HCT116 (cell line): ENCODE measurements at regions not wholly inside any gene's neighbourhood (a gene's known extent, or its start where the extent isn't known, plus 50 kb on each side); places are given as distances from the start of the nearest gene placed in this dataset.
"Not testable (repeated sequence)": the region's sequence is repeated elsewhere in the genome, so short reads cannot be mapped to it uniquely, and the experiment has no call there.

Source experiments
- ATAC-seq: fragments of 200-7000 bp; cut with Tn5 transposase; 2 replicates; pipeline ENCODE4 v1.9.1; 2020; ENCODE audit warnings: mild to moderate bottlenecking, moderate library complexity
- BruUV-seq: library from RNA; stranded (reverse); fragments of 400-500 nt; replicated peaks from 2 replicates; lab custom pipeline; 2021; lab: Mats Ljungman, UMichigan
- CTCF ChIA-PET: fragments of 300-600 bp; sonication (Branson Sonifier 250); formaldehyde crosslinking; loops from one replicate; lab custom pipeline; 2021; ENCODE audit warnings: antibody characterized with exemption; lab: Charles Lee
- POLR2A ChIA-PET: fragments of 300-600, 350-600 bp; sonication (Branson Sonifier 250); formaldehyde crosslinking; loops from one replicate; lab custom pipeline; 2021; ENCODE audit warnings: antibody characterized with exemption; lab: Charles Lee
- RAD21 ChIA-PET, 2 experiments: fragments of 300-600 bp; sonication (Branson Sonifier 250); formaldehyde crosslinking; loops; one replicate each; lab custom pipeline; 2023; ENCODE audit warnings: low total read pairs in 2 of 2; ENCODE audit not compliant: uncharacterized antibody in 2 of 2, unreplicated experiment in 2 of 2, low non-redundant PET in 1 of 2; lab: Charles Lee
- DNase-seq: peaks from one replicate; pipeline ENCODE4 v3.0.0-alpha.2; 2010; ENCODE audit warnings: low read depth, low spot score
- H2AFZ ChIP-seq: fragments of 200-600 bp; shearing (Covaris generic), sonication (generic); 2 replicates; pipeline ENCODE4 v1.6.1; 2017; ENCODE audit warnings: low read depth, mixed run types, mixed read lengths, antibody characterized with exemption, low read length; ENCODE audit not compliant: poor library complexity, severe bottlenecking
- H3K27ac ChIP-seq: 2 replicates; pipeline ENCODE4 v1.5.1; 2012; ENCODE audit warnings: low read depth, low read length
- H3K27me3 ChIP-seq: fragments of 200-600 bp; sonication (generic); 2 replicates; pipeline ENCODE4 v1.6.1; 2016; ENCODE audit warnings: mixed run types, low read length, mixed read lengths; ENCODE audit not compliant: insufficient read depth
- H3K36me3 ChIP-seq, 2 experiments: fragments of 200-500 bp in 1 of 2; fragments of 200-600 bp in 1 of 2; sonication (Bioruptor generic) in 1 of 2; sonication (generic) in 1 of 2; 2 replicates each; pipeline versions ENCODE4 v1.5.1 to v1.6.1; 2014 to 2016; ENCODE audit warnings: low read length in 2 of 2, inconsistent platforms in 1 of 2, mixed read lengths in 1 of 2, mixed run types in 1 of 2; ENCODE audit not compliant: insufficient read depth in 2 of 2, control insufficient read depth in 1 of 2
- H3K4me1 ChIP-seq, 2 experiments: fragments of 200-600 bp in 1 of 2; sonication (generic) in 1 of 2; 2 replicates each; pipeline versions ENCODE4 v1.5.1 to v1.6.1; 2012 to 2017; ENCODE audit warnings: low read length in 2 of 2, inconsistent platforms in 1 of 2, mild to moderate bottlenecking in 1 of 2, mixed read lengths in 1 of 2, mixed run types in 1 of 2, moderate library complexity in 1 of 2; ENCODE audit not compliant: insufficient read depth in 2 of 2, control insufficient read depth in 1 of 2
- H3K4me2 ChIP-seq: fragments of 200-600 bp; sonication (generic); 2 replicates; pipeline ENCODE4 v1.6.1; 2017; ENCODE audit warnings: mixed run types, low read length, mixed read lengths
- H3K4me3 ChIP-seq, 2 experiments: fragments of 200-600 bp in 1 of 2; sonication (generic) in 1 of 2; replicated peaks in 1 of 2; 2 replicates each; pipeline ENCODE4 v1.5.1; 2011 to 2016; ENCODE audit warnings: low read length in 2 of 2, control low read depth in 1 of 2, low read depth in 1 of 2, mild to moderate bottlenecking in 1 of 2, mixed read lengths in 1 of 2, mixed run types in 1 of 2
- H3K79me2 ChIP-seq: fragments of 200-600 bp; sonication (generic); 2 replicates; pipeline ENCODE4 v1.6.1; 2017; ENCODE audit warnings: mild to moderate bottlenecking, mixed run types, low read length, moderate library complexity, mixed read lengths; ENCODE audit not compliant: insufficient read depth
- H3K9ac ChIP-seq: fragments of 200-600 bp; sonication (generic); 2 replicates; pipeline ENCODE4 v1.6.1; 2016; ENCODE audit warnings: low read length, mixed read lengths
- H3K9me2 ChIP-seq: fragments of 200-600 bp; sonication (generic), shearing (Covaris generic); 2 replicates; pipeline ENCODE4 v1.6.1; 2017; ENCODE audit warnings: mixed run types, mild to moderate bottlenecking, moderate library complexity; ENCODE audit not compliant: insufficient read depth
- H3K9me3 ChIP-seq, 2 experiments: fragments of 200-500 bp in 1 of 2; fragments of 200-600 bp in 1 of 2; sonication (Bioruptor generic) in 1 of 2; sonication (generic) in 1 of 2; 2 replicates each; pipeline ENCODE4 v1.6.1; 2014 to 2017; ENCODE audit warnings: low read length in 2 of 2, mixed read lengths in 2 of 2, inconsistent platforms in 1 of 2, low read depth in 1 of 2, mild to moderate bottlenecking in 1 of 2, mixed run types in 1 of 2, moderate library complexity in 1 of 2; ENCODE audit not compliant: control insufficient read depth in 1 of 2, insufficient read depth in 1 of 2
- H4K20me1 ChIP-seq: fragments of 200-600 bp; sonication (generic), shearing (Covaris generic); 2 replicates; pipeline ENCODE4 v1.6.1; 2017; ENCODE audit warnings: mixed run types, mild to moderate bottlenecking, moderate library complexity; ENCODE audit not compliant: insufficient read depth
- POLR2AphosphoS5 ChIP-seq: IDR thresholded peaks from 2 replicates; pipeline ENCODE4 v1.6.1; 2011; ENCODE audit warnings: mild to moderate bottlenecking, low read depth, low read length, moderate library complexity
- intact Hi-C: fragments of 100-400 bp; cut with micrococcal nuclease; formaldehyde crosslinking; loops from 2 replicates; pipeline ENCODE4 v1.10.0; 2022
- TF ChIP-seq, protein P1 (sequence below): IDR thresholded peaks from 2 replicates; pipeline ENCODE4 v1.6.1; 2012

DNA sequence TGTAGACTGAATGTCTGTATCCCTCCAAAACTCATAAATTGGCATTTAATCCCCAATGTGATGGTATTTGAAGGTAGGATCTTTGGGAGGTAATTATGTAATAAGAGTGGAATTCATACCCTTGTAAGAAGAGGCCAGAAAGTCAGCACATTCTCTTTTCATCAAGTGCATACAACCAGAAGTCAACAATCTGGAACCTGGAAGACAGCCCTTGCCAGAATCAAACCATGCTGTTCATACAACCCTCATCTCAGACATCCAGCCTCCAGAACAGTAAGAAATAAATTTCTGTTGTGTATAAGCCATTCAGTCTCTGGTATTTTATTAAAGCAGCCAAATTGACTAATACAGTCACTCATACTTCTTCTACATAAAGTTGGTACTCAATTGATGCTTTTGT lies 481.0 kb upstream of the SOX9 start (continued):
- TF ChIP-seq, protein P1, sequence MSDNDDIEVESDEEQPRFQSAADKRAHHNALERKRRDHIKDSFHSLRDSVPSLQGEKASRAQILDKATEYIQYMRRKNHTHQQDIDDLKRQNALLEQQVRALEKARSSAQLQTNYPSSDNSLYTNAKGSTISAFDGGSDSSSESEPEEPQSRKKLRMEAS: no peak
- no peak for TF ChIP-seq POLR2AphosphoS5

DNA sequence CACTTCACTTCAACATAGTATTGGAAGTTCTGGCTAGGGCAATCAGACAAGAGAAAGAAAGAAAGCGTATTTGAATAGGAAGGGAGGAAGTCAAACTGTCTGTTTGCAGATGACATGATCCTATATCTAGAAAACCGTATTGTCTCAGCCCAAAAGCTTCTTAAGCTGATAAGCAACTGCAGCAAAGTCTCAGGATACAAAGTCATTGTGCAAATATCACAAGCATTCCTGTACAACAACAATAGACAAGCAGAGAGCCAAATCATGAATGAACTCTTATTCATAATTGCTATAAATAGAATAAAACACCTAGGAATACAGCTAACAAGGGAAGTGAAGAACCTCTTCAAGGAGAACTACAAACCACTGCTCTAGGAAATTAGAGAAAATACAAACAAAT lies 473.9 kb upstream of the SOX9 start:
- H3K9ac ChIP-seq, H3K27ac ChIP-seq, H4K20me1 ChIP-seq, DNase-seq, intact Hi-C loops, H3K27me3 ChIP-seq, H3K9me3 ChIP-seq, BruUV-seq, H3K4me2 ChIP-seq, H3K36me3 ChIP-seq, H3K9me2 ChIP-seq, H3K4me3 ChIP-seq, H2AFZ ChIP-seq, H3K79me2 ChIP-seq, RAD21 ChIA-PET, POLR2A ChIA-PET, H3K4me1 ChIP-seq, ATAC-seq, CTCF ChIA-PET: not testable (repeated sequence)

GRCh38 chr17:71648342-71648741 lies 472.5 kb upstream of the SOX9 start:
- CTCF ChIA-PET, H3K9me3 ChIP-seq, H3K27me3 ChIP-seq, H3K9me2 ChIP-seq, H3K36me3 ChIP-seq, H3K9ac ChIP-seq, H3K27ac ChIP-seq, H3K79me2 ChIP-seq, H3K4me1 ChIP-seq, H3K4me2 ChIP-seq, intact Hi-C loops, H2AFZ ChIP-seq, ATAC-seq, DNase-seq, H4K20me1 ChIP-seq, POLR2A ChIA-PET, RAD21 ChIA-PET, H3K4me3 ChIP-seq, BruUV-seq: not testable (repeated sequence)
